Femur (tissue), 1 donor: ENCODE measurements at regions not wholly inside any gene's neighbourhood (a gene's known extent, or its start where the extent isn't known, plus 50 kb on each side); places are given as distances from the start of the nearest gene placed in this dataset.

Experiments
- DNase-seq: peaks from one replicate; pipeline ENCODE4 v3.0.0-alpha.2; 2017

DNA sequence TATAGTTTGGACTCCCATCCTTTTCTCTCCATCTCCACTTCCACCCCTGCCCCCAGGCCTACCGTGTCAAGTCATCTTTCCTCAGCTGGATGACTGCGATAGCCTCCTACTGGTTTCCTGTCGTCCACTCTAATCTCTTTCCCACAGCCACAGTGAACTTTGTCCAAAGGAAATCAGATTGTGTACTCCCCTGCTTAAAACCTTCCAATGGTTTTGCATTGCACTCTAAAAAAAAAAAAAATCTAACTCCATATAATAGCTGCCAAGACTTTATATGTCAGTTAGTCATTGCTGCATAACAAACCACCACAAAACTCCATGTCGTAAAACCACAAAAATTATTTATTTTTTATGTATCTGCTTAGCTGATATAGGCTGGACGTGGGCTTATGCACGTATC lies 160.2 kb upstream of the CCDC68 start:
- no peak for DNase-seq

DNA sequence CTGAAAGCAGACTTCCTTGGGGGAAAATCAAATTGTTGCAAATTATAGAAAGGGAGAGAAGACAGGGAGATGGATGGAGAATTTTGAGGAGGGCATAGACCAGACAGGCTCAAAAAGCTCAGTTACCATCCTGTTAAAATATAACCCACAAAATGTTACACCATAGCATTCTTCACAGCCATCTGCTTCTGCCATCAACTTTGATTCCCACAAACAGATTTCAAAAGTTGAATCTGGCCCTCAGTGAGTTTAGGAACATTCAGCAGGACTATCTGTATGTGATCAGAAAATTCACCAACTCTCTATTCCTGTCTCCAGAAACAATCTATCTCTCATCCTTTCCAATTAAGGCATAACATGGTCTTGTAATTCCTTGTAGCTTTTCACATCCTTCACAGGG lies 159.8 kb upstream of the CCDC68 start:
- DNase-seq = no peak

DNA sequence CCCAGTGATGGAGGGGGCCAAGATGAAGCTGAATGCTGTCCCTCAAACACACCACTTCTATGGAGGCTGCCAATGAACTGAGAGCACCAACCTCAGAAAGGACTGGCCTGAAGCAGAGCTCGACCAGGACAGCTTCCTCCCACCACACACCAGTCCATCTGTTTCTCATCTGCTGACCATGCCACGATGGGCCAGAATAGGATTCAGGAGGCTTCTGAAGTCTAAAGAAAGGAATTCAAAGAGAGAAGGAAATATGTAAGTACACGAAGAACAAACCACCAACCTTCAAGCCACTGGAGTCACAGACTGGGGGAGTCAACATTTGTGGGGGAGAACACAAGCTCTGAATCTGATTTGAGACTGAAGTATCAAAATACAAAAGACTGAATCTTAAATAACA lies 157.6 kb upstream of the CCDC68 start:
- no peak for DNase-seq

DNA sequence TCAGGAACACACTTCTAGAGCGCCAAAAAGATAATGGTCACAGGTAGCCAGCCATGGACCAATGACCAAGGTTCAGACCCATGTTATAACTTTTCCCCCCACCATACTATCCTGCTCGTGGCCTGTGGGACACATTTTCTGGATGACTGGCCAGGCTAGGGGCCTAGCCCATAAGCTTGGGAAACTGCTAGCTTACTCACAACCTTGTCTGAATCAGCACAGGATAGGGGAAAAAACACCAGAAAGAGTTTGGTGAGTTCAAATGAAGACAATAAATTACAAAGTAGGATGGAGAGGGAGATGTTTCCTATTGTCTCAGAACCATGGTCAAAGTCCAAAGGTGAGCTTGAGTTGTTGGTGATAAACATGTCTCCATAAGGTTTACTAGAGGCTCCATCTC lies 156.3 kb upstream of the CCDC68 start:
- DNase-seq = no peak

DNA sequence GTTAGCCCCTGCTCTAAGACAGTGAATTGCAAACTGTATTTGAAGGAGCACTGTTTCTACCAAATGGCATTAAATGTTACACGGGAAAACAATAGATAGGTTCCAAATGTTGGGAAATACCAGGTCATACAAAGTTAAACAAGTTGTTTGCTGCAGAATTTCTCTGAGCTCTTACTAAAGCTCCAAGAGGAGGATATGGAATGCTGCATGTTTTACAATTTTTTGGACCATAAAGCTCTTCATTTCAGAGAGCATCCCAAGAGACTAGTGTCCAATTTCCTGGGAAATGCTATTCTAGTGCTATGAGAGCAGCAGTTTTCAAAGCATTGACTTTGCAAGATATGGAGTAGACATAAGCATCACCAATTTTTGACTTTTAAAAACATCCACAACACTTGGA lies 155.6 kb upstream of the CCDC68 start:
- DNase-seq = no peak

DNA sequence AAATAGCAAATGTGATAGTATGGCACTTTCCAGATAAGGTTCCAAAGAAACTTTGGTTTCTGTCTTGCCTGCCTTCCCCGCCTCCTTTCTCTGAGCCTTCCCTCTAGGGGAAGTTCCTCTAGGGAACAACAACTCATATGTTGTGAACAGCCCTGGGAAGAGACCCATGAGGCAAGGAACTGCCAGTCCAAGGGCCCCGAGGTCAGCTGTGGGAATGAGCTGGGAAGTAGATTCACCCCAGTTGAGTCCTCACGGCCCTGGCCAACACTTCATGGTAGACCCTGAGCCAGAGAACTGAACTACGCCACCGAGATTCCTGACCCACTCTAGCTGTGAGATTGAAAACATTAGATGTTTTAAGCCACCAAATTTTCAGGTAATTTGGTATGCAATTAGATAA lies 154.5 kb upstream of the CCDC68 start:
- no peak for DNase-seq

DNA sequence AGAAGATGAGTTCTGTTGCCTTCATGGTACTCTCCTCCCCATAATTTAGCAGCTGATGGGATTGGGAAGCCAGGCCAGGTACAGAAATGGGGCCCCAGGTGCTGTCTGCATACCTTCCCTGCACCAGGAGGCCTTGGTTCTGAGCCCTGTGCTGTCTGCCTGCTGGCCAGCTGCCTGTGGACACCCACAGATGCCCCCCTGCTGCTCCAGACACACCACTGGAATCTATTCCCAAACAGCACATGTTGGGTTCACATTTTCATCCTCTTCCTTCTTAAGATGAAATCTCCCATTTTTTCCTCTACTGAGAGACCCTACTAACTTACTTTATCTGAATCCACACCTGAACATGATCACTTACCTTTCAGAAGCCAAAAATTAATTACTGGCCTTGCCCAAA lies 152.0 kb upstream of the CCDC68 start:
- no peak for DNase-seq

DNA sequence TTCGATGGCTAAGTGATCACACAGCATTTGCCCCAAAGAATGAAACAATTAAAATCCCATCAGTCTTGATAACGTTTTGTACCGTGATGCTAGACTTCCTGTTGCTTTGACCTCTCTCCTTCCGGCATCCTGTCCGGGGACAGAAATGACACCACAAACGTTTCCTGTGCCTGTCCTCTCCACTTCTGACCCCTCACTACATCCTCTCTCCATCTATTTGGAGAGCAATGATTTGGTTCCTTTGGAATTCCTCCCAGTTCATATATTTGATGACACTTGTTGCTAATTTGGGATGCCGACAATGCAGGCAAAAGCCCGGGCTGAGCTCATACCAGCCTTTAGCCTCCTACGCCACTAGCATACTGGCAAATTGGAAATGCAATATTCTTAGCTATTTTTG lies 151.2 kb upstream of the CCDC68 start:
- DNase-seq = peak; percentile 33

DNA sequence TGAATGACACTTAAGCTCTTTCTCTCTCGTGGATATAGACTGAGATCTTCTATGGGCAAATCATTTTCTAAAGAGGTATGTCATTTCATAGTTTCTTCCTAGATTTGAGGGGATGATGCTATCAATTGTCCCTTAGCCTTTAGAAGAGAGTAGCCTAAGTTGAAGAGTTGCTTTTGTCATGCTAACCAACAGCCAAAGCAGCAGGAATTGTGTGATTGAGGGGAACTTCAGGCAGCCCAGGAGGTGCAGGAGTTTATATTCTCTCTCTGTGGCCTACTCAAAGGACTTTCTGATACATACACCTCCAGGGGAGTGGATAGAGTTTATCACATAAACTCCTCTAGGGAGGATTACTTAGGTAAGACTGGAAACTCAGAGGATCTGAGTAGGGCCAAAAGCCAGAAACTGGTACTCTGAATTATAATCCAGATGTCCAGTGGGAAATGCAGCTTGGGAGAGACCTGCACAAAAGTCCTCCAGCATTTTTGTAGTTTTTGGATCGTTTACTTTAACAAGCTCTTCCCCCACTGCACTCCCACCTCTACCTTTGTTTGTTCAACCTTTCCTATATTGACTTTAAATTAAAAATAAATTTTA lies 150.7 kb upstream of the CCDC68 start:
- DNase-seq = no peak

DNA sequence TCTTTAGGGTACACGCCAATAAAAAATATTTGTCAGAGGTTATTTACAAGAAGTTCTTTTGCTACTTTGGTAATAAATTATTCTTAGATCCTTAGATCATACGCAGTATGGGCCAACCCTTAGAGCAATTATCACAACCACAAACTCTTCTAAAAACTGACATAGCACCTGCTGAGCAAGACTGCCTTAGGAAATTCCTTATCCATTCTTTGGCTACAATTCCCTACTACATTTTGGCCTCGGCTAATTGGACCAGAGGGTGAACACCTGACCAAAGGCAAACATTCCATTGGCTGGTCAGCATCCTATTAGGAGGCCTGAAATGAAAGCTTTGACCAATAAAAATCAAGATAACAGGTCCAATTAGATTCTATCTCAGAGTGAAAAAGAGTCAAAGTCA lies 147.6 kb upstream of the CCDC68 start:
- no peak for DNase-seq

DNA sequence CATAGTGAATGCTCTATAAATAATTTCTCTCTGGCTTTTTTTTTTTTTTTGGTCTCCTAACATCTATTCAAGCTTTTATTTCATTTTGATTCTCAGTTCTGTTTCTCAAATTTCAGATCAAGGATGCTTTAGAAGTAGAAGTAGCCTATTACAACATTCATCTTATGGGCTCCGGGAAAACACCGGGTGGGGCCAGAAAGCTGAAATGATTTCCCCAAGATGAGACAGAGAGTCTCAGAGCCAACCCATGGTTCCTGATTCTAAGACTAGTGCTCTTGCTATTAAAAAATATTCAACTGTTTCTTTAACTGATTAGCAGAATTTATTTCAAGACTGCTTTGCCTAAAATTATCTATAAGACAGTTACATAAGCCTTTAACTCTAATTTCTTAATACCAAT lies 147.2 kb upstream of the CCDC68 start:
- DNase-seq = no peak

DNA sequence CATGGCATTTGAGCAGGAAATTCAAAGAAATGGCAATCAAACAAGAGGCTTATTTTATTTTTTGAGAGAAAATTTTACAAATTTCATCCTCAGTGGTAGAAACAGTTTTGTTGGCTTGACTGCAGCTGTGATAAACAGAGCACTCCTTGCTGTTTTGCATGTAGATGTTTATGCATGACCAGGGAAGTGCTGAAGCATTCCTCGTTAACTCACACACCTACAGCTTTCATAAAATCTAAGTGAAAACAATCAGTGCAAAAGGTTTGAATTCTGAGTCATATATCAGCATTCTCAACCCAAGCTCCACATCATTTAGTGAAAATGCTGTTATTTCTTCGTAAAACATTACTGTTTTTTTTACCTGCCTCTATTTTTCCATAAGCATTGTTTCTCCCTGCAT lies 146.6 kb upstream of the CCDC68 start:
- DNase-seq = no peak

DNA sequence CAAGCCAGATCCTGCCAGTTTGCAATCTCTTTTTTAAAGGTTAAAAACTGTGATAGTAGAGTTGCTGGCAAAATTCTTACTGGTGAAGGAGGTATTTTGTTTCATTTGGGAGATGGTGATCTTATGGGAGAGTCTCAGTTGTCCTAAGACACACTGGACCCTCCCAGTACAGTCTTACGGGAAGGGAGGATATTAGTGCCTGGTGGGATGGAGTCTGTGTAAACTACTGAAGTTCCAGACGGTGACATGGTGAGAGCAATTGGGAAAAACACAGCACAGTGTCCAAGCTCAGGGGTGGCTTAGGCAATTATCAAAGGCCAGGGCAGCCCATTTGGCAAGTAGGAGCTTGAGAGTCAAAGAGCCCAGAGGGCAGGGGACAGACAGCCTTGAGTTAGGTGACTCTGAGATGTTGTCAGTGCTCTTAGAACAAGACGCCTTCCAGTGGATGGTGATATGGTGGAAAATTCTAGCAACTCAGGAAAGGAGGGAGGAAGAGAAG lies 143.7 kb upstream of the CCDC68 start:
- no peak for DNase-seq

DNA sequence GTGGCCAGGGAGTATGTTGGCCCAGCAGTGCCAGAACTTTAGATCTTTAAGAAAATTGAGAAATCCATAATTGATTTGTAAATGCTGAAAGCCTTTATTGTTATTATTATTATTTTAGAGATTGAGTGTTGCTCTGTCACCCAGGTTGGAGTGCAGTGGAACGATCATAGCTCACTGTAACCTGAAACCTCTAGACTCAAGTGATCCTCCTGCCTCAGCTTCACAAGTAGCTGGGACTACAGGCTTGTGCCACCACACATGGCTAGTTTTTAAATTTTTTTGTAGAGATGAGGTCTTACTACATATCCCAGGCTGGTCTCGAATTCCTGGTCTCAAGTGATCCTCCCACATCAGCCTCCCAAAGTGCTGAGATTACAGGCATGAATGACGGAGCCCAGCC lies 143.2 kb upstream of the CCDC68 start:
- DNase-seq = no peak

DNA sequence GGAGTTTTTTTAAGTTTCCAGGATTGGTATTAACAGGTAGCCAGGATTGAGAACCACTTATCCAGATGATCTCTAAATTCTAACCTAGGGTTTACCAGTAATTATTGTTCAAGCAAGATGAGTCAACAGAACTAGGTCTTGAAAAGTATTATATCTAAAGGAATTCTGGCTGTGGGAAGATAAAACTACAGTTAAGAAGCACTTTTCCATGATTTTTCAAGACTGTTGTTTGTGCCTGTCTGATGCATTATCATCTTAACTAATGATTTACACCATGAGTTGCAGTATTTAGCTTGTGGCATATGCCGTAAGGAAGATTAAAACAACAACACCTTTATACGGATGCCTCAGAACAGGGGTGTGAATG lies 142.2 kb upstream of the CCDC68 start:
- no peak for DNase-seq

DNA sequence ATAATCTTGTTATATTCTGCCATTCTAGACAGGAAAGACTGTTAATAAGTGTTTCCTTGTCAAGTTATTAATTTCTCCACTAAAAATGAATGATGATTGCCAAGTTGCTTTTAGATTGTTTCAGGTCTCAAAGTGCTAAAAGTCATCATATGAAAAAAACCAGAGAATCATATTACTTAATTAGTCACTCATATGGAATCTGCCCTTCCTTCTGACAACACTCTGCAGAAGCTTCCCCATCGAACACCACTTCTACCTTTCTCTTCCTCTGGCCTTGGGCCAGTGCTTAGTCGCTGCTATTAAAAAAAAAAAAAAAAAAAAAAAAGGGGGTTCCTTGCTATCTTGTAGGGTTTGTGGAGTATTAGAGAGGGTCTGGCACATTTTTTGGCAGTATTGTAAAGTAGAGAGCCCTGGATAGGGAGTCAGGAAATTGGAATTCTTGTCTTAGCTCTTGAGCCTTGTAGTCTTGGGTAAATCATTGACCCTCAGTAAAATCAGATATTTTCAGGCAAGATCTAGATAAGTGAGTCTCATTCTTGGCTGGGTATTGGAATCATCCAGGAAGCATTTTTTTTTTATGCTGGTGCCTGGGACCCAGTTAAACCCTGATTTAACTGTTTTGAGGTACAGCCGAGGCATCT lies 141.7 kb upstream of the CCDC68 start:
- DNase-seq = no peak

DNA sequence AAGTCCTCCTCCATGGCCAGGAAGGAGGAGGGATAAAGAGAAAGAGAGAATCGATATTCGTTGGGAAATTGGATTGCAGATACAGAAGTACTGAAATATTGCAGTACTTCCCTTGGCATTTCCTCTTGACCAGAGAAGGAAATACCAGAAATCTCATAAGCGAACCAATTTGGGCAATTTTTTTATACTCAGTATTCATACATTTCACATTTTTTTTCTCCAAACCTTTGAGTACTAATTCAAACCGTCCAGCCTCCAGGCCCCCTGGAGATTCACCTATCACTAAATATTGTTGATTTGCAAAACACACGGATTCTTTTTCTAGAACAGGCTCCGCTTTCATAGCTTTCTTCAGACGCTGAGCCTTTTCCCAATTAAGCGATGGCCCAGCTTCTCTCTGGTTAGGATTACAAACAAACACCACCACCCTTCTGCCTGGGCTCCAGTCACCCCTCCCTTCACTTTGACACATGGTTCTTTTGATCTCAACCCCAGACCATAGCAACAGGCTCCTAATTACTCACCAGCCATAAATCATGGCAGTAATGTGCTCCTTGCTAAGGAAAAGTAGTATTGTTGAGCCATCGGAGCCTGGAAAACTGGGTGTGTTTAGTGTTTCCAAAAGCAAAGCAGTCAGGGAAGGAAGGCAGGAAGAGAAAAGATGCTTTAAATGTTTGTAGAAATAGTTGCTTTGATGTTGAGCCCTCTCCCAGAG lies 138.4 kb upstream of the CCDC68 start:
- no peak for DNase-seq

DNA sequence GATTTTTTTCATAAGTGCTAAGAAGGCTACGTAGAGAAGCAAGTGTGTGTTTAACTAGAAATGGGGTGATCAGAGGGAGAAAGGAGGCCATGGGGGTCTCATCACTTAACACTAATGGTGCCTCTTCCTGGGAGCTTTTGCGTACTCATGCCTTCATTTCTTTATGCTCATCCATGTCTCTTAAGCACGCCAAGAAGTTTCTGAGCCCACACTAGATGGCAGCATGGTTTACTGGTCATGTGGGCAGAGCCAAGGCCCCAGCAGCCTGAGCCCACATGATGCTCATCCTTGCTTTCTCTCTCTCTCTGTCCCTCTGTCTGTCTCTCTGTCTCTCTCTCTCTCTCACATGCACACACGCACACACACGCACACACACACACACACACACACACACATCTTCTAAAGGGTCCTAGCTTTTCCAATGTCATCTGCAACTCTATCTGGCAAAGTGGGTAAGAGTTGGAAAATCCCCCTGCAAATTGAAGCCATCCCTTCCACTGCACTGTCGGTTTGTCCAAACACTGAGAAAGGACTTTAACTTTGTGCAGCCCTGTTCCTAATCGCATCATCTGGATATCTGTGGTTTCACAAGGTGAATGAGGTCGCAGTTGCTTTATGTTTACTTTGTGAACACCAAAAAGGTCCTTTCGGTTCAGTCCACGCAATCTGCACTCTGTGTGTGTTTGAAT lies 137.1 kb upstream of the CCDC68 start:
- peak; percentile 44 for DNase-seq

DNA sequence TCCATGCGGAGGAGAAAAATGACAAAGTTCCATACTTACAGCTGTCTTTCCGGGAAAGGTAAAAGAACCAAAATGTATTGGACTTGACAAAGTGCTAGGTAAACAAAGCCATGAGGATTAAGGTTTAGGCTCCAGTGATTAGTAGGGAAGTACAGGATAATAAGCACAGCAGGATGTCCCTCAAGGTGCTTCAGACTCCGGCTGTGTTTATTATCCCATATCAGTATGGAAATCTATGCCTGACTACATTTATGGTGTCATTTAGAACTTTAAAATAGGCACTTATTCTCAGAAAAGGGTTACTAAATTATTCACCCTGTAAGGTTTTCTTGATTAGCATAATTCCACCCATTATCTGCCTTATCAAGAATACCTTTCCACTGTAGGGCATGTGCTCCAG lies 136.3 kb upstream of the CCDC68 start:
- no peak for DNase-seq

DNA sequence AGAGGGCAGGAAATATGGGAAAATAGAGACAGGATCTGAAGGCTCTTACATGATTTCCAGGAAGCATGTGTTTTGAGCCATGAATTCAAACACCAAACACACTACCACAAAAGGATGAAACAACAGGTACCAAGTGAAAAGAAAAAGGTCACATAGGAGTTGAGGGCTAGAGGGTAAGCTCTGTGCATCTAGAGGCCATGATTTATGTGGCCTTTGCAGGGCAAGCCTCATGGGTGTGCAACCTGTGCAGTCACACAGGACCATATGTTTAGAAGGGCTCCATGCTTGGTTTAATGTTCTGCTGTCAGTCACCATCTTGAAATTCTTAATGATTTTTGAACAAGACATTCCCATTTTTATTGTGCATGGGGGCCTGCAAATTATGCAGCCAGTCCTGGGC lies 134.5 kb upstream of the CCDC68 start:
- no peak for DNase-seq

DNA sequence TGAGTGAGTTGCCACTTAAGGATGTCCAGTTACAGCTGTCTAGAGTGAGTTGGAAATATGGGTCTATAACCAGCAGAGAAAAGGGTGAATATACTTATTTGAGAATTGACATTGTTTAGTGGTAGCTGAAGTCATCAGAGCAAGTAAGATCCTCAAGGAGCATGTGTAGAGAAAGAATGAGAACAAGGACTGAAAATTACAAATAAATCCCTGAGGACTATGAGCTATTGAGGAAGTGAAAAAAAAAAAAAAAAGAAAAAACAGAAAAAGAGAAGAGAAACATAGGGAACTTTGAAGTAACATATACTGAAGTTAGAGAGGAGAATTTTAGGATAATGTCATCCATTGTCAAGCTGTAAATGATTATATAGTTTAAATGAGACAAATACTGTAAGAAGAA lies 134.0 kb upstream of the CCDC68 start:
- DNase-seq = no peak

DNA sequence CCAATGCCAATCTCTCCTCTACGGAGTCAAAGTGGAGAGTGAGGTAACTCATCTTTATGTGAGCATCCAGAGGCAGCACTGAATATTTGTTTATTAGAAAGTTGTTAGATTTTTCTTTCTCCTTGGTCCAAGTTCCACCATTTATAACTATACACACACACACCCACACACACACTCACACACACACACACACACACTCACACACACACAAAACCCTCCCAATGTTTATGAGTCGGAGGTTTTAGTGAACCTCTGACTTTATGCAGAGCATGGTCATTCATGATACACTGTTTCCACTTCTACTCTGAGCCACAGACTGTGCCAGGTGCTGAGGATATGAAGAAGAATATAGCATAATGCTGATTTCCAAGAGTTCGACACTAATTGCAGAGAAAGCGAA lies 132.9 kb upstream of the CCDC68 start:
- no peak for DNase-seq

DNA sequence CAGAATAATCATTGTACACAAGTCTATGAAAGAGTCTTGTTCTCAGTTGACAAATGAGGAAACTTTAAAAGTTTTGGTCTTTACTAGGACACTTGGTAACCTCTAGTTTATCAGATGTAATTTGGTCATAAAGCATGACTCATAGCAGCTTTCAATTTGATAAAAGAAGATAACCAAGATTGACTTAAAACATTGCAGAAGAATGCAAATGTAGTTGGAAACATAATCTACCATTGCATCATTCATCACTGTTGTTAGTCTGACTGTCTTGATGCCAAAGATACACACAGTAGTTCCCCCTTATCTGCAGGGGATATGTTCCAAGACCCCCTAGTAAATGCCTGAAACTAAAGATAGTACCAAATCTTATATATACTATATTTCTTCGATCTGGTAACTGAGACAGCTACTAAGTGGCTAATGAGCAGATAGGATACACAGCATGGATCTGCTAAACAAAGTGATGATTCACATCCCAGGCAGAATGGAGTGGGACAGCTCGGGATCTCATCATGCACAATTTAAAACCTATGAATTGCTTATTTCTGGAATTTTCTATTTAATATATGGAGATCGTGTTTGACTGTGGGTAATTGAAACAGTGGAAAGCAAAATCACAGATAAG lies 131.4 kb upstream of the CCDC68 start:
- DNase-seq = no peak

DNA sequence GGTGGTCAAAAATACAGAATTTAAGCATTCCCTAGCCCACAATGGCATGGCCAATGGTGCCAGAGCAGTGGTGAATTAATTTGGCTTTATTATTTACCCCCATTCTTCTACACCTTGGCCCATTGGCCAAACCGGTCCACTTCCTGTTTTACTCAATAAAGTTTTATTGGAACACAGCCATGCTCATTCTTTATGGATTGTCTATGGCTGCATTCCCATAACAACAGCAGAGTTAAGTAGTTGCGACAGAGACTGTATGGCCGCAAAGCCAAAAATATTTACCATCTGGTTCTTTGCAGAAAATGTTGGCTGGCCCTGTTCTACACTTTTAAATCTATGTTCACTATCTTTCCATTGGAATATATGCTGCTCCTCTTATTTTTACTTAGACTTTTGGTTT lies 130.3 kb upstream of the CCDC68 start:
- DNase-seq = no peak
